ENCODE measurements at regions not wholly inside any gene's neighbourhood (a gene's known extent, or its start where the extent isn't known, plus 50 kb on each side); places are given as distances from the start of the nearest gene placed in this dataset.

DNA sequence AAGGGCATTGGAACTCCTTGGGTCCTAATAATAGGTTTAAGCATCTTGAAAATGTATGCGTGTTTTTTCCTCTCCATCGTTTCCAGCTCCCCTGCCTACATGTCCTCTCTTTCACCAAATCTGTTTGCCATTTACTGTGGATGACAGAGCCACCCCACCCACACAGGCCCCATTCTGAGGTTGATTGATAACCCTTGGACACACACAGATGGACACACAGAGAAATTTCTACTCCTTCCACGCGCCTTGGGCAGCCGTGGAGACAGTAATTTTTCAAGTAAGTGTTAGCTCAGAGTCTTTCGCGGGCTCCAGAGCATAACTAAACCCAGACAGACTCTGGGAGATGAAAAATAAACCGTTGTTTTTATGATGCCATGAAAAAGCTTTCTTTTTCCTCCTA is 103.3 kb upstream of the NLRP1 start:
- H3K4me3 ChIP-seq (ENCODE audit: insufficient read depth, low read depth, low read length, poor library complexity, severe bottlenecking), result no peak overlapping the region
- H3K36me3 ChIP-seq (ENCODE audit: control insufficient read depth, insufficient read depth, low read length), result no peaks in the 10 kb centered on the region
- no peaks in the 10 kb centered on the region for H3K9me3 ChIP-seq (ENCODE audit: control insufficient read depth, low read length)
- no peaks in the 10 kb centered on the region for H3K27me3 ChIP-seq (replicated peaks; ENCODE audit: control insufficient read depth, insufficient read depth, low read length, poor library complexity, severe bottlenecking)
- no peak overlapping the region for H3K27ac ChIP-seq (ENCODE audit: insufficient read depth, low read length, poor library complexity, severe bottlenecking)
- DNase-seq, result no peak
- H3K4me1 ChIP-seq (ENCODE audit: control insufficient read depth, insufficient read depth, low read length, poor library complexity, severe bottlenecking), result no peaks in the 10 kb centered on the region

DNA sequence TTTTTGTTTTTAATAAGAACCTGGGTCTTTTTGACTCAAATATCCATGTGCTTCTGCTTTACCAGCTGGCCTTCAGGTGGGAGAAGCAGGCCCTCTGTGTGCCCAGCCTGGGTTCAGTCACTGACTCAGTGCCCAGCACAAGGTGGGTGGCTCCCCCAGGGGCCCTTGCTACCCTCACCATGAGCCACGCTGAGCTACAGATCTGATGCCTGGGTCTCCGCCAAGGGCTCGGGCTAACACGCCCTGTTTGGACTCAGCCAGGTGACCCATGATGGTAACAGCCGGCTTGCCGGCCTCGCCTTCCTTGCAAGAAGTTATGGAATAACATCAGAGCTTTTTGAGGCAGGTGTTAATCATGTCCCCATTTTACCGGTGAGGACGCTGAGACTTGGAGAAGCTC is 109.5 kb upstream of the NLRP1 start:
- Histone ChIP-seq H3K36me3 (ENCODE audit: control insufficient read depth, insufficient read depth, low read length) (no peaks in the 10 kb centered on the region), H3K9me3 (ENCODE audit: control insufficient read depth, low read length) (no peaks in the 10 kb centered on the region), H3K27me3 (replicated peaks; ENCODE audit: control insufficient read depth, insufficient read depth, low read length, poor library complexity, severe bottlenecking) (no peaks in the 10 kb centered on the region), H3K27ac (ENCODE audit: insufficient read depth, low read length, poor library complexity, severe bottlenecking) (no peak overlapping the region), H3K4me1 (ENCODE audit: control insufficient read depth, insufficient read depth, low read length, poor library complexity, severe bottlenecking) (no peaks in the 10 kb centered on the region), H3K4me3 (ENCODE audit: insufficient read depth, low read depth, low read length, poor library complexity, severe bottlenecking) (no peak overlapping the region)
- no peak for DNase-seq

- Histone ChIP-seq H3K4me1 (ENCODE audit: control insufficient read depth, insufficient read depth, low read length, poor library complexity, severe bottlenecking) (no peaks in the 10 kb centered on the region), H3K27me3 (replicated peaks; ENCODE audit: control insufficient read depth, insufficient read depth, low read length, poor library complexity, severe bottlenecking) (no peaks in the 10 kb centered on the region), H3K9me3 (ENCODE audit: control insufficient read depth, low read length) (no peaks in the 10 kb centered on the region), H3K36me3 (ENCODE audit: control insufficient read depth, insufficient read depth, low read length) (no peaks in the 10 kb centered on the region), H3K27ac (ENCODE audit: insufficient read depth, low read length, poor library complexity, severe bottlenecking) (no peak overlapping the region), H3K4me3 (ENCODE audit: insufficient read depth, low read depth, low read length, poor library complexity, severe bottlenecking) (no peak overlapping the region)
- DNase-seq, result no peak
Observed at GRCh38 chr17:5694551-5694950, 110.2 kb upstream of the NLRP1 start.

DNA sequence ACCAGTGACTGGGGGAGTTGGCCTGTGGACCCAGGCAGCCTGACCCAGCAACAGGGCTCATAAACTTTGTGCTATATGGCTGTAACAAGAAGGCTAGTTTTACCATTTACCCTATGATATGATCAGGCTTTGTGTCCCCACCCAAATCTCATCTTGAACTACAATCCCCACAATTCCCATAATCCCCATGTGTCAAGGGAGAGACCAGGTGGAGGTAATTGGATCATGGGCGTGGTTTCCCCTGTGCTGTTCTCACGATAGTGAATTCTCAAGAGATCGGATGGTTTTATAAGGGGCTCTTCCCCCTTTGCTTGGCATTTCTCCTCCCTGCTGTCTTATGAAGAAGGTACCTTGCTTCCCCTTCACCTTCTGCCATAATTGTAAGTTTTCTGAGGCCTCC is 111.2 kb upstream of the NLRP1 start:
- no peaks in the 10 kb centered on the region for H3K27me3 ChIP-seq (replicated peaks; ENCODE audit: control insufficient read depth, insufficient read depth, low read length, poor library complexity, severe bottlenecking)
- no peak for DNase-seq
- no peaks in the 10 kb centered on the region for H3K9me3 ChIP-seq (ENCODE audit: control insufficient read depth, low read length)

GRCh38 chr17:5698959-5699358 is 114.7 kb upstream of the NLRP1 start:
- no peaks in the 10 kb centered on the region for H3K36me3 ChIP-seq (ENCODE audit: control insufficient read depth, insufficient read depth, low read length)

More for the DNA sequence above, 111.2 kb upstream of the NLRP1 start:
- H3K4me3 ChIP-seq (ENCODE audit: insufficient read depth, low read depth, low read length, poor library complexity, severe bottlenecking), result no peak overlapping the region
- no peaks in the 10 kb centered on the region for H3K36me3 ChIP-seq (ENCODE audit: control insufficient read depth, insufficient read depth, low read length)
- no peak overlapping the region for H3K27ac ChIP-seq (ENCODE audit: insufficient read depth, low read length, poor library complexity, severe bottlenecking)
- no peaks in the 10 kb centered on the region for H3K4me1 ChIP-seq (ENCODE audit: control insufficient read depth, insufficient read depth, low read length, poor library complexity, severe bottlenecking)

DNA sequence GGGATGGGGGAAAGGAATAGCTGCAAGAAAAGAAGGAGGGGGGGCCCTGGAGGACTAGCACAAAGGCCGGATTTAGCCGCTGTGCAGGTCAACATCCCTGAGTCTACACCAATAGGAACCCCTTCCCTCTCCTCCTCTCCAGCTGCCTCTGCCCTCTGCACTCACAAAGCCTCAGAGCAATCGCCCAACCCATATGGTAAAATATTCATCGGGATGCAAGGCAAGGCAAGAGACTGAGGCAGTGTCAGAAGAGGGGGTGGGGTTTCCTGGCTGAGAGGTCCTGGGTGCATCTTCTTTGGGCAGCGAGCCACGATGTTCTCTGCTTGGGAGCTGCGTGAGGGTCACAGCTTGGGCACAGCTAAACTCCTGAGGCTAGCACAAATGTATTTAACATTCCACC is 115.5 kb upstream of the NLRP1 start:
- Histone ChIP-seq H3K9me3 (ENCODE audit: control insufficient read depth, low read length) (no peaks in the 10 kb centered on the region), H3K36me3 (ENCODE audit: control insufficient read depth, insufficient read depth, low read length) (no peaks in the 10 kb centered on the region), H3K4me1 (ENCODE audit: control insufficient read depth, insufficient read depth, low read length, poor library complexity, severe bottlenecking) (no peaks in the 10 kb centered on the region), H3K27ac (ENCODE audit: insufficient read depth, low read length, poor library complexity, severe bottlenecking) (no peak overlapping the region), H3K4me3 (ENCODE audit: insufficient read depth, low read depth, low read length, poor library complexity, severe bottlenecking) (no peak overlapping the region), H3K27me3 (replicated peaks; ENCODE audit: control insufficient read depth, insufficient read depth, low read length, poor library complexity, severe bottlenecking) (no peaks in the 10 kb centered on the region)
- DNase-seq, result no peak

More at GRCh38 chr17:5698959-5699358, 114.7 kb upstream of the NLRP1 start:
- Histone ChIP-seq H3K4me1 (ENCODE audit: control insufficient read depth, insufficient read depth, low read length, poor library complexity, severe bottlenecking) (no peaks in the 10 kb centered on the region), H3K9me3 (ENCODE audit: control insufficient read depth, low read length) (no peaks in the 10 kb centered on the region), H3K27ac (ENCODE audit: insufficient read depth, low read length, poor library complexity, severe bottlenecking) (no peak overlapping the region), H3K27me3 (replicated peaks; ENCODE audit: control insufficient read depth, insufficient read depth, low read length, poor library complexity, severe bottlenecking) (no peaks in the 10 kb centered on the region), H3K4me3 (ENCODE audit: insufficient read depth, low read depth, low read length, poor library complexity, severe bottlenecking) (no peak overlapping the region)
- no peak for DNase-seq

- no peak for DNase-seq
- Histone ChIP-seq H3K4me1 (ENCODE audit: control insufficient read depth, insufficient read depth, low read length, poor library complexity, severe bottlenecking) (no peaks in the 10 kb centered on the region), H3K4me3 (ENCODE audit: insufficient read depth, low read depth, low read length, poor library complexity, severe bottlenecking) (no peak overlapping the region), H3K36me3 (ENCODE audit: control insufficient read depth, insufficient read depth, low read length) (no peaks in the 10 kb centered on the region), H3K27ac (ENCODE audit: insufficient read depth, low read length, poor library complexity, severe bottlenecking) (no peak overlapping the region), H3K9me3 (ENCODE audit: control insufficient read depth, low read length) (no peaks in the 10 kb centered on the region), H3K27me3 (replicated peaks; ENCODE audit: control insufficient read depth, insufficient read depth, low read length, poor library complexity, severe bottlenecking) (no peaks in the 10 kb centered on the region)
Observed at GRCh38 chr17:5700745-5701144, 116.4 kb upstream of the NLRP1 start.

DNA sequence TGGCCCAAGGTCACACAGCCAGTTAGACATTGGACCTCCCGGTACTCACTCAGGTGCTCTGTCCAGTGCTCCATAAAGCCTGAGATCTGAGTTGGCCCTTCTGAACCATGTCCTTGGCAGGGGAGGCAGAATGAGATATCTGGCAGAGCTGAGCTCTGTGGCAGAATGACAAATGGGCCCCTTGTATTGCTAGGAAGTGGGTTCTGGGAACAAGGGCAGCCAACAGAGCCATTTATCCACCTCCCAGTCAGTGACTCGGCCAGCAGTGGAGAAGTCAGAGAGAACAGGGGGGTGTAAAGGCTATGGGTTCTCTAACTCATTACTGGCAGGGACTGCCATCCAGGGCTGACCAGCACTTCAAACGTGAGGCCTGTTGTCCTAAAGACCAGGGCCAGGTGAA is 117.1 kb upstream of the NLRP1 start:
- Histone ChIP-seq H3K4me1 (ENCODE audit: control insufficient read depth, insufficient read depth, low read length, poor library complexity, severe bottlenecking) (no peaks in the 10 kb centered on the region), H3K9me3 (ENCODE audit: control insufficient read depth, low read length) (no peaks in the 10 kb centered on the region), H3K4me3 (ENCODE audit: insufficient read depth, low read depth, low read length, poor library complexity, severe bottlenecking) (no peak overlapping the region), H3K27ac (ENCODE audit: insufficient read depth, low read length, poor library complexity, severe bottlenecking) (no peak overlapping the region), H3K27me3 (replicated peaks; ENCODE audit: control insufficient read depth, insufficient read depth, low read length, poor library complexity, severe bottlenecking) (no peaks in the 10 kb centered on the region), H3K36me3 (ENCODE audit: control insufficient read depth, insufficient read depth, low read length) (no peaks in the 10 kb centered on the region)
- DNase-seq, result no peak

DNA sequence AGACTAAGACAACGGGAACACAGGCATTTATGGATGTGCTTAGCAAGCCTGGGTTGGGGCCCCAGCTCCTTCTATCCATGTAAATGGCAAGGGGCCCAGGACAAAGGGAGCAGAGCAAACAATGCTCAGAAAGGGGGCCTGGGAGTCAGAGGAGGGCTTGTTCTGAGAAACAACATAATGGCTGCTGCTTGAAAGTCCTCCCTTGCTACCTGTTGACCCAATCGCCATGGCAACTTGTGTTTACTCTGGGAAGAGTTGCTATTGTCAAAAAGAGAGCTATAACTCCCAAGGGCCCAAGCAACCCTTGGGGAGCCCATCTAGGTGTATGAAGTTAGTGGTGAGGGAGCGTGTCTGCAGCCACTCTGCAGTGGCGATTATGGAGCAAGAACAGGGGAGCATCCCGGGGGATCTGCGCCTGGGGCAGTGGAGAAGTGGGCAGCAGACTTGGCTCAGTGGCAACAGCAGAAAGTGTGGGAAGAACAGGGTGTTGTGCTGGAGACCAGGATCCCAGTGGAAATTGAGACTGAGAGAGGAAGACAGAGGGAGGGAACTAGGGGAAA is 118.7 kb upstream of the NLRP1 start:
- DNase-seq, result no peak
- Histone ChIP-seq H3K27ac (ENCODE audit: insufficient read depth, low read length, poor library complexity, severe bottlenecking) (no peak overlapping the region), H3K27me3 (replicated peaks; ENCODE audit: control insufficient read depth, insufficient read depth, low read length, poor library complexity, severe bottlenecking) (no peaks in the 10 kb centered on the region), H3K4me3 (ENCODE audit: insufficient read depth, low read depth, low read length, poor library complexity, severe bottlenecking) (no peak overlapping the region), H3K4me1 (ENCODE audit: control insufficient read depth, insufficient read depth, low read length, poor library complexity, severe bottlenecking) (no peaks in the 10 kb centered on the region), H3K36me3 (ENCODE audit: control insufficient read depth, insufficient read depth, low read length) (no peaks in the 10 kb centered on the region), H3K9me3 (ENCODE audit: control insufficient read depth, low read length) (no peaks in the 10 kb centered on the region)

- H3K36me3 ChIP-seq (ENCODE audit: control insufficient read depth, insufficient read depth, low read length), result no peaks in the 10 kb centered on the region
- H3K9me3 ChIP-seq (ENCODE audit: control insufficient read depth, low read length), result no peaks in the 10 kb centered on the region
- no peaks in the 10 kb centered on the region for H3K27me3 ChIP-seq (replicated peaks; ENCODE audit: control insufficient read depth, insufficient read depth, low read length, poor library complexity, severe bottlenecking)
- no peak overlapping the region for H3K4me3 ChIP-seq (ENCODE audit: insufficient read depth, low read depth, low read length, poor library complexity, severe bottlenecking)
- H3K4me1 ChIP-seq (ENCODE audit: control insufficient read depth, insufficient read depth, low read length, poor library complexity, severe bottlenecking), result no peaks in the 10 kb centered on the region
- H3K27ac ChIP-seq (ENCODE audit: insufficient read depth, low read length, poor library complexity, severe bottlenecking), result no peak overlapping the region
- DNase-seq, result no peak
Observed at GRCh38 chr17:5703736-5704135, 119.4 kb upstream of the NLRP1 start.
